SK-MEL-5 (cell line): ENCODE measurements at regions not wholly inside any gene's neighbourhood (a gene's known extent, or its start where the extent isn't known, plus 50 kb on each side); places are given as distances from the start of the nearest gene placed in this dataset.
"Not testable (repeated sequence)": the region's sequence is repeated elsewhere in the genome, so short reads cannot be mapped to it uniquely, and the experiment has no call there.

ENCODE experiments used
- DNase-seq: peaks from one replicate; pipeline ENCODE4 v3.0.0-alpha.2; 2016; ENCODE audit warnings: low read depth, low spot score
- in situ Hi-C: cut with HindIII; loops from 2 replicates; pipeline ENCODE4 v1.10.0; 2016; ENCODE audit warnings: low sequenced_read_pairs, high pct_unique_total_duplicates, low pct_unique_long_range_greater_than_20kb

DNA sequence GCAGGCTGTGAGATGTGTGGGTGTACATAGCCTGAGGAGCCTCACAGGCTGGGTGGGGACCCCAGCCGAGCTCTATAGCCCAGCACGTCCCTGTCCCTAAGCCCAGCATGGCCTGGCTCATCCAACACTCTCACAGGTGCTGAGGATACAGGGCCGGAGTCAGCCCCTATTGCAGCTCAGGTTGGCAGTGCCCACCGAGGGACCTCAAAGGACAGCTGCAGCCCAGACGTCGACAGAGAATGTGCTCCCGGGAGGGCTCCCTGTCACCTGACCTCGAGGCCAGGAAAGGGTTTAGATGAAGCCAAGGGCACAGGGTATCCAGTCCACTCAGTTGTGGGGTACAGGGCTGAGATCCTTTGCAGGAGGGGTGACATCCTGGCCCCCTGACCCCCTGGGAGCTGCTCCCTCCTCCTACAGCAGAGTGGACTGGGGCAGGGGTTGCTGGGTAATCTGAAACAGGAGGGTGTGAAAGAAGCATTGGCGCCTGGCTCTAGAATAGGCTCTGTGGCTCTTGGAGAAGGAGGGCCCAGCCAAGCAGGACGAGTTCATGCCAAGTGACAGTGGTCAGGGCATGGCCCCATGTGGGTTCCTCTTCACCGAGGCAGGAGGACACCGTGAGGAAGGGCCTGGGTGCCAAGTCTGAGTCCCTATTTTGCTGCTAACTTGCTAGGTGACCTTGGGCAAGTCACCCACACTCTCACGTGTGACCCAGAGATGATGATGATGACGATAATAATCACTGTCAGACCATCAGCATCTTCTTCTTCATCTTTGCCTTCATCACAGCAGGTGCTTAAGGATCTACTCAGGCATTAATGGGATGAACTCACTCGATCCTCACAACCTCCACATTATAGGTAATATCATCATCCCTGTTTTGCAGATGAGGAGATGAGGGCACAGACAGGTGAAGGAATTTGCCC lies 68.0 kb downstream of the RMI2 start:
- in situ Hi-C loops: no loop called here
- no peak for DNase-seq

DNA sequence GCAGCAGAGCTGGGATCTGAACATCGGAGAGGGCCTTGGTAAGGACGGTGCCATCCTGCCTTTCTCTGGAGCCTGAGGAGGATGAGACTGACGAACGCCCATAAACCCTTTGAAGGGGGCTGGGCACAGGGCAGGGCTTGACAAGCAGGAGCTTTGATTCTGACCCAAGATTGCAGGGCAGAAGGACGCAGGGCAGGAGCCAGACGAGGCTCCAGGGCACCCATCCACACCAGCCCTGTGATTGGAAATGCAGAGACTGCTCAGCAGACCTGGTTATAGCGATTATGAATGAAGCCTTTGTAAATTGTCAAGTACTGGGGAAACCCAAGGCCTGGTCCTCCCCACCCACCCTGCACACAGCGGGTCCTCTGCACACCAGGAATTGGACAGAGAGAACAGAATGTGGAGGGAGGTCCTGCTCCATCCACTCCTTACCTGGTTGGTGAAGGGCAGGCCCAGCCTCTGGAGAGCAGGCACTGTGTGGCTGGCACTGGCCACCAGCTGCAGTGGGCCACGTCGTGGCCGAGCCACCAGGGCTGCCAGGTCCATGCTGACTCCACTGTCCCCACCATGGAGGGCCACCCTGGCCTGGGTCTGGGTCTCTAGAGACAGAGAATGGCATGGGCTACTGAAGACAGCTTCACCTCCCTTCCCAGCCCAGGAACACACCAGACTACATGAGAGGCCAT lies 68.8 kb downstream of the RMI2 start:
- DNase-seq: peak; percentile 66
- in situ Hi-C loops: no loop called here

DNA sequence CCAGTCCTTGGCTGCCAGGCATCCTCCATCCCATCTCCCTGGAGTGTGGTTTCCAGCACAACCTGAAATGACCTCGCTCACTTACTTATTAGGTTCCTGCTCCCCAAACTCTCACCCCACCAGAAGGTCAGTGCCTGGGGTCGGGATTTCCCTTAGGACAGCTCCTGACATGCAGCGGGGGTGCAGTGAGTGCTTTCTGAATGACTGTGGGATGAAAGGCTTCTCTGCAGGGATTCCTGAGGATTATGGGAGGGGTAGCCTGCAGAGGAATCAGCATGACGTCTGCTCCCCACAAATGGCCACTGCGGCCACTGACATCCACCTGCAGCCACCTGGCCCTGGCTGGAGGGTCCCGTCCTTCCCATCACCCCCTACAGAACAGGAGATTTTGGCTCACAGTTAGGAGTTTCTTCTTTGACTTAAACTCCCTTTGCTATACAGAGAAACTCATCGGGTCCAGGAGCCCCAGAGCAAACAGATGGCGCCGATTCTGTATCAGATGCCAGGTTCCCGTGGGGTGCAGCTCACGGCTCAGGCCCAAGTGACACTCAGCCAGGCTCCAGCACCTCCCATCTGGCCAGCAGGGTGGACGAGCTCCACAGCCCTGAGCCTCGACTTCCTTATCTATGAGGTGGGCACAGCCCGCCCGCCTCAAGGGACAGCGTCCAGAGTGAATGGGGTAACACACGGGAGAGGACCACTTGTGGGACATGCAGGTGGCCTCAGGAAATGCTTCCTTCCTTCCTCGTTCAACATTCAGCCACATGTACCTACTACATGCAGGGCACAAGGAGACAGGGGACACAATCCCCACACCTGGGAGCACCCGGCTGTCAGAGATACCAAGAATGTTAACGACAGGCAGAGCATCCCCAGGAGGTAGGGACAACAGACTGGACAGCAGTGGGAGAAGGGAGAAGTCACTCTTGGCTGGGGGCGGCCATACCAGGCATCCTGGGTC lies 69.8 kb downstream of the RMI2 start:
- DNase-seq: no peak
- in situ Hi-C loops: no loop called here

DNA sequence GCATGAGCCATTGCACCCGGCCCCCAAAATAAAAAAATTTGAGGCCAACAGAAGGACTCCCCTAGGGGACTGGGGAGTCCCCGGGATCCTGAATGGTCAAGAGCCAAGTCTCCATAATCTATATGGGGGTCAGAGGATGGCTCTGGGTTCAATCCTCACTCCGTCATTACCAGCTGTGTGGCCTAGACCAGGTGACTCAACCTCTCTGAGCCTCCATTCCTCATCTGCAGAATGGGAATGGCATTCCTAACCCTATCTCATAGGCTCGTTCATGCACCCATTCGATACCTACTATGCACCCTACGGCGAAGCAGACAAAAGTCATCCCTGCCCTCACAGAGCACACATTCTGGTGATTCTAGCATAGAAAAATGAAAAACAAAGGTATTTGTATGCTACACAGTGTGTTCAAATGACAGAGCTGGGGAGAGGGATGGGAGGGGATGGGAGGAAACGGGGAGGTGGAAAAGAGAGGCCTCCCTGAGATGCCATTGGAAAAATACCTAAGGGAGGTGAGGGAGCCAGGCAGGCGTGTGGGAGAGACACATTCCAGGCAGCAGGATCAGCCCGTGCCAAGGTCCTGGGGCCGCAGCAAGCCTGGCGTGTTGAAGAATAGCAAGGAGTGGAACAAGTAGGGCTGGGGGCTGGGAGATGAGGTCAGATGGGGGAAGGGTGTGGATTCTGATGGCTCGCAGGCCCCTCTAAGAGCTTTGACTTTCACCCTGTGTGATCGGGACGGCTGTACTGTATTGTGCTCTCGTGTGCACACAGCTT lies 71.2 kb downstream of the RMI2 start:
- in situ Hi-C loops: no loop called here
- DNase-seq: no peak

- in situ Hi-C loops: no loop called here
- DNase-seq: no peak
These were observed 72.2 kb downstream of the RMI2 start for GRCh38 chr16:11417487-11417886.

DNA sequence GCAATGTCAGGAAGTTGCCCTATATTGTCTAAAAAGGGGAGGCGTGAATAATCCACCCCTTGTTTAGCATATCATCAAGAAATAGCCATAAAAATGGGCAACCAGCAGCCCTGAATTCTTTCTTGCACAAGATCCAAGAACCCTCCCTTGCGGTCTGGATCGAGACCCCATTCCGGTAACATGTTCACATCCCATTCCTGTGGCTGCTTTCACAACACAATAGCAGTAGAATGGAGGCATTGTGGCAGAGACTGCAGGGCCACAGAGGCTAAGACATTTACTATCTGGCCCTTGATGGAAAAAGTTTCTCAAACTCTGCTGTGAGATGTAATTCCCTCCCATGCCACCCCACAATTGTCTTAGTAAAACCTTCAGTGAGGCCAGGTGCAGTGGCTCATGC lies 73.2 kb downstream of the RMI2 start:
- DNase-seq: peak; percentile 71
- in situ Hi-C loops: no loop called here

DNA sequence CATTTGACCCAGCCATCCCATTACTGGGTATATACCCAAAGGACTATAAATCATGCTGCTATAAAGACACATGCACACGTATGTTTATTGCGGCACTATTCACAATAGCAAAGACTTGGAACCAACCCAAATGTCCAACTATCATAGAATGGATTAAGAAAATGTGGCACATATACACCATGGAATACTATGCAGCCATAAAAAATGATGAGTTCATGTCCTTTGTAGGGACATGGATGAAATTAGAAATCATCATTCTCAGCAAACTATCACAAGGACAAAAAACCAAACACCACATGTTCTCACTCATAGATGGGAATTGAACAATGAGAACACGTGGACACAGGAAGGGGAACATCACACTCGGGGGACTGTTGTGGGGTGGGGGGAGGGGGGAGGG lies 74.8 kb downstream of the RMI2 start:
- DNase-seq, in situ Hi-C loops: not testable (repeated sequence)

- in situ Hi-C loops: no loop called here
These were observed 75.6 kb downstream of the RMI2 start for GRCh38 chr16:11420895-11421294.

GRCh38 chr16:11422381-11423314 lies 77.4 kb downstream of the RMI2 start:
- in situ Hi-C loops: no loop called here

More at GRCh38 chr16:11420895-11421294, 75.6 kb downstream of the RMI2 start:
- no peak for DNase-seq

GRCh38 chr16:11423315-11424117 lies 78.3 kb downstream of the RMI2 start:
- in situ Hi-C loops: no loop called here
- no peak for DNase-seq

More at GRCh38 chr16:11422381-11423314, 77.4 kb downstream of the RMI2 start:
- no peak for DNase-seq

- in situ Hi-C loops: no loop called here
- DNase-seq: no peak
These were observed 78.8 kb downstream of the RMI2 start for GRCh38 chr16:11424118-11424460.

GRCh38 chr16:11425140-11425539 lies 79.9 kb downstream of the RMI2 start:
- DNase-seq: no peak
- in situ Hi-C loops: no loop called here

GRCh38 chr16:11428623-11428953 lies 83.3 kb downstream of the RMI2 start:
- in situ Hi-C loops: no loop called here
- DNase-seq: no peak

GRCh38 chr16:11429123-11429522 lies 83.9 kb downstream of the RMI2 start:
- no peak for DNase-seq
- in situ Hi-C loops: no loop called here

- DNase-seq: no peak
- in situ Hi-C loops: no loop called here
These were observed 84.6 kb downstream of the RMI2 start for GRCh38 chr16:11429823-11430222.
